GM12865 (cell line): ENCODE measurements at regions not wholly inside any gene's neighbourhood (a gene's known extent, or its start where the extent isn't known, plus 50 kb on each side); places are given as distances from the start of the nearest gene placed in this dataset.

Experiments used
- DNase-seq: peaks from one replicate; pipeline ENCODE4 v3.0.0; 2010; ENCODE audit warnings: low read depth
- H3K4me3 ChIP-seq: 2 replicates; pipeline ENCODE4 v1.5.1; 2011; ENCODE audit warnings: mild to moderate bottlenecking, low read depth, low read length, control low read depth
- CTCF ChIP-seq: IDR thresholded peaks from 2 replicates; pipeline ENCODE4 v1.5.1; 2011; ENCODE audit warnings: low read length, control low read depth, low read depth, inconsistent platforms; ENCODE audit not compliant: insufficient read depth; ENCODE audit errors: missing control alignments

DNA sequence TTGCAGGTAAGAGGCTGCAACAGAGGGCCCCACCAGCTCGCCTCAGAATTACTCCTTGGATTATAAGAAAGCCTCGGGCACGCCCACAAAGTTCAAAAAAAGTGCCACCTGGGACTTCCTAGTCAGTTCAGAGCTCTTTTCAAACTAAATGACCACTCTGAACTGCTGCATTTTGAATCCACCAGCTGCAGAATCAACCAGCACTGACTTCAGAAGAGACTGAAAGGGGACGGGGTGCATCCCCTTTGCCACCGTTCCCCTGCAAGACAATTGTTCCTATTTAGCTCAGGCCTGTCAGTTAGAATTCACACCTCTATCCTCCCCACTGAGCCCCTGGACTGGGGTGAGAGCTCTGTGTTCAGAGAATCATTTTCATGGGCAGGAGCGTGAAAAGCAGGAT is 181.4 kb upstream of the GADL1 start:
- no peak for DNase-seq
- no peak overlapping the region for H3K4me3 ChIP-seq
- TF ChIP-seq CTCF = no peak

- peak; percentile 7 for DNase-seq
- H3K4me3 ChIP-seq = no peak overlapping the region
These were observed 182.7 kb upstream of the GADL1 start for GRCh38 chr3:31077021-31077601.

GRCh38 chr3:31077826-31078225 is 183.4 kb upstream of the GADL1 start:
- no peak for DNase-seq
- H3K4me3 ChIP-seq = no peak overlapping the region
- no peak for TF ChIP-seq CTCF

More at GRCh38 chr3:31077021-31077601, 182.7 kb upstream of the GADL1 start:
- TF ChIP-seq CTCF = no peak

- H3K4me3 ChIP-seq = no peak overlapping the region
- DNase-seq = no peak
- TF ChIP-seq CTCF = no peak
These were observed 185.2 kb upstream of the GADL1 start for GRCh38 chr3:31079689-31080088.

DNA sequence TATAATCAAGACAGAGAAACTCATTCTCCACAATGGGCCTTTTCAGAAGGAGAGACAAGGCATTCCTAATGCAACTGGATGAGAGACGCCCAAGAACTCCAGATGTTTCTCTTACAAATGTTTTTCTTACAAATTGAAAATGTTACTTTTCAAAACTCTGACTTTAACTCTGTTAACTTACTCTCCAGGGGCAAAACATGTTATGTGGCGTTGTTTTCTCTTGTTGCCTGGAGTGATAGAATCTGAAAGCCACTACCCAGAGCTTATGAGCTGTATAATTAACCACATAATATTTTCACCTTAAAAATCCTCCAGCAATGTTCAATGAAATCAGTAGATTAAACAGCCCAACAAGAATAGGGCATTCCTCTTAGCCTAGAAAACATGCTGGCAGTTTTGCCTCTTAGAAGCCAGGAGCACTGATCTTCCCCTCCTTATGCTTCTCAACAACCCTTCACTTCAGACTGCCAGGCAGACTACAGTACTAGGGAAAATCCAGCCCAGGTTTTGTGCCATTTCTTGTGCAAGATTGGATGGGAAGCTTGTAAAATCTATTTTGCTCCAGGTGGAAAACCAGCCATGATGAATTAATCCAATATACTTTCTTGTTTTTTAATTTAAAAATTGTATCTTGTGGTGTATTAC is 186.7 kb upstream of the GADL1 start:
- H3K4me3 ChIP-seq = no peak overlapping the region
- DNase-seq = no peak
- TF ChIP-seq CTCF = no peak

DNA sequence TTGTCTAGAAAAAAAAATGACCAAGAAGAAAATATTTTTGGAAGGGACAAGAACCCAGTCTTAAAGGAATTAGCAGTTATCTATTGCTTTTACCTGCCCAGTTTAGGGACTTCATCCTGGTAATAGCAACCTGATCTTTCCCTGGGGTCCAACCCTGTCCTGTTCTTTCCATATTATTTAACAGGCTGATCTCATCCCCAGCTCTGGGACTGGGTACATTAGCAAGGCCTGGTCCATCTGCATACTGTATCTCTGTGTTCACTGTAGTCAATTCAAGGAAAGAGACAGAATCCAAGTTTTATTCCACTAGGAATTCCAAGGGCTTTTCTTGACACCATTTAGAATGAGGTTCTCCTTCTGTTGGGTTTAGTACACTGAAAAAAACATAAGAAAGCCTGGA is 191.7 kb upstream of the GADL1 start:
- DNase-seq = no peak
- no peak for TF ChIP-seq CTCF
- no peak overlapping the region for H3K4me3 ChIP-seq

DNA sequence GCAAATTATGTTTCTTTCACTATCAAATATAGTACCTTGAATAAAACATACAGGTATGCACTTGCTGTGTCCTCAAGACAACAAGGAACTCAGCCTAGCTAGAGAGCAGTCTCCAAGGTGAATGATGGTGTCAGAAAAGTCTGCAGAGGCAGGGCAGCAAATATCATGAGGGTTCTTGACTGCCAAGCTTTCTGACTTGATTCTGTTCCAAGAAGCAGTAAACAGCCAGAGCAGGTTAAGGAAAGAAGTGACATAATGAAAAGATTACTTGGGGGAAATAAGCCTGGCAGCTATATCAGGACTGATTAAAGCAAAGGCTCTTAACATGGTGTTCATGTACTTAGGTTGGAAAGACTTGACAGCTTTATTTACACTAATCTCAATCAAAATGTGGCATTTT is 192.2 kb upstream of the GADL1 start:
- no peak for TF ChIP-seq CTCF
- H3K4me3 ChIP-seq = no peak overlapping the region
- DNase-seq = no peak
